Body of pancreas (tissue), 4 donors: ENCODE measurements at regions not wholly inside any gene's neighbourhood (a gene's known extent, or its start where the extent isn't known, plus 50 kb on each side); places are given as distances from the start of the nearest gene placed in this dataset.

Source experiments
- POLR2A ChIP-seq, 3 donors: fragments of 450-650 bp; IDR thresholded peaks; one replicate each; pipeline ENCODE4 v1.6.1; 2016; ENCODE audit warnings: antibody characterized with exemption in 3 of 3, mild to moderate bottlenecking in 2 of 3
- TF ChIP-seq, protein P1 (sequence below), 7 experiments: fragments of 450-650 bp in 4 of 7; fragments of 200-600 bp in 3 of 7; sonication (generic) in 3 of 7; IDR thresholded peaks; one replicate each; pipeline ENCODE4 v1.5.1; 2016 to 2019; ENCODE audit warnings: antibody characterized with exemption in 7 of 7

DNA sequence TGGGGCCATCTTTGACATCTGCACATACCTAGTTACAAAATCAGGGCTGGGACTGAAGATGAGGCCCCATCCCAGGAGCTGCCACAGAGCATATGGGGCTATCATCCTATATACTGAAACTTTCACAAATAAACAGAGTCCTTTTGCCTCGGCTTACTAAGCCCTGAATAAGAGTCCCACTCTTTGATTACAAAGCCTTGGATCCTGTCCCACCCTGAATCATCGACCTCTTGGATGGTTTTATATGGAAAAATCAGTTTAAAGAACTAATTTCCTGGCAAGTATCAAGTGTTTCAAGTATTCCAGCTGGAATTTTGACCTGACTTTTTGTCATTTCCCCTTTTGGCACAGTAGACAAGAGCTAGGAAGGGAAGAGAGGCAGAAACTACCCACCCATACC, 331.3 kb upstream of the FRG2C start:
- TF ChIP-seq, protein P1, sequence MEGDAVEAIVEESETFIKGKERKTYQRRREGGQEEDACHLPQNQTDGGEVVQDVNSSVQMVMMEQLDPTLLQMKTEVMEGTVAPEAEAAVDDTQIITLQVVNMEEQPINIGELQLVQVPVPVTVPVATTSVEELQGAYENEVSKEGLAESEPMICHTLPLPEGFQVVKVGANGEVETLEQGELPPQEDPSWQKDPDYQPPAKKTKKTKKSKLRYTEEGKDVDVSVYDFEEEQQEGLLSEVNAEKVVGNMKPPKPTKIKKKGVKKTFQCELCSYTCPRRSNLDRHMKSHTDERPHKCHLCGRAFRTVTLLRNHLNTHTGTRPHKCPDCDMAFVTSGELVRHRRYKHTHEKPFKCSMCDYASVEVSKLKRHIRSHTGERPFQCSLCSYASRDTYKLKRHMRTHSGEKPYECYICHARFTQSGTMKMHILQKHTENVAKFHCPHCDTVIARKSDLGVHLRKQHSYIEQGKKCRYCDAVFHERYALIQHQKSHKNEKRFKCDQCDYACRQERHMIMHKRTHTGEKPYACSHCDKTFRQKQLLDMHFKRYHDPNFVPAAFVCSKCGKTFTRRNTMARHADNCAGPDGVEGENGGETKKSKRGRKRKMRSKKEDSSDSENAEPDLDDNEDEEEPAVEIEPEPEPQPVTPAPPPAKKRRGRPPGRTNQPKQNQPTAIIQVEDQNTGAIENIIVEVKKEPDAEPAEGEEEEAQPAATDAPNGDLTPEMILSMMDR (IDR thresholded peaks at IDR 0.05) = no peak
- no peak for TF ChIP-seq POLR2A (IDR thresholded peaks at IDR 0.05)
